HG03520 (cell line): ENCODE measurements at regions not wholly inside any gene's neighbourhood (a gene's known extent, or its start where the extent isn't known, plus 50 kb on each side); places are given as distances from the start of the nearest gene placed in this dataset.

Experiments
- ATAC-seq: cut with Tn5 transposase; IDR thresholded peaks from one replicate; pipeline ENCODE4 v1.9.1; 2021; ENCODE audit warnings: mild to moderate bottlenecking, moderate library complexity; ENCODE audit not compliant: unreplicated experiment

GRCh38 chr2:16851126-16851525, 185.5 kb upstream of the CYRIA start:
- ATAC-seq: no peak

GRCh38 chr2:16840496-16841172, 175.0 kb upstream of the CYRIA start:
- ATAC-seq: no peak

GRCh38 chr2:16832910-16833309, 167.3 kb upstream of the CYRIA start:
- ATAC-seq: no peak

GRCh38 chr2:16828828-16829160, 163.2 kb upstream of the CYRIA start:
- ATAC-seq: no peak

- no peak for ATAC-seq
Measured at GRCh38 chr2:16828044-16828827, 162.6 kb upstream of the CYRIA start.

- no peak for ATAC-seq
Measured at GRCh38 chr2:16824472-16824871, 158.8 kb upstream of the CYRIA start.

- no peak for ATAC-seq
Measured at GRCh38 chr2:16821692-16822091, 156.1 kb upstream of the CYRIA start.

GRCh38 chr2:16818203-16818556, 152.5 kb upstream of the CYRIA start:
- ATAC-seq: no peak

- no peak for ATAC-seq
Measured at GRCh38 chr2:16817305-16818202, 151.9 kb upstream of the CYRIA start.

GRCh38 chr2:16816522-16816921, 150.9 kb upstream of the CYRIA start:
- ATAC-seq: no peak

GRCh38 chr2:16816016-16816415, 150.4 kb upstream of the CYRIA start:
- no peak for ATAC-seq

- ATAC-seq: no peak
Measured at GRCh38 chr2:16813593-16813992, 148.0 kb upstream of the CYRIA start.

GRCh38 chr2:16798472-16798871, 132.8 kb upstream of the CYRIA start:
- ATAC-seq: no peak

- no peak for ATAC-seq
Measured at GRCh38 chr2:16791496-16791895, 125.9 kb upstream of the CYRIA start.

- no peak for ATAC-seq
Measured at GRCh38 chr2:16785149-16785548, 119.5 kb upstream of the CYRIA start.

- ATAC-seq: no peak
Measured at GRCh38 chr2:16784652-16785051, 119.0 kb upstream of the CYRIA start.

GRCh38 chr2:16777123-16777870, 111.7 kb upstream of the CYRIA start:
- no peak for ATAC-seq

GRCh38 chr2:16775899-16776231, 110.2 kb upstream of the CYRIA start:
- no peak for ATAC-seq

GRCh38 chr2:16774980-16775898, 109.6 kb upstream of the CYRIA start:
- ATAC-seq: no peak

GRCh38 chr2:16774091-16774490, 108.5 kb upstream of the CYRIA start:
- no peak for ATAC-seq
